ENCODE measurements at regions not wholly inside any gene's neighbourhood (a gene's known extent, or its start where the extent isn't known, plus 50 kb on each side); places are given as distances from the start of the nearest gene placed in this dataset.

DNA sequence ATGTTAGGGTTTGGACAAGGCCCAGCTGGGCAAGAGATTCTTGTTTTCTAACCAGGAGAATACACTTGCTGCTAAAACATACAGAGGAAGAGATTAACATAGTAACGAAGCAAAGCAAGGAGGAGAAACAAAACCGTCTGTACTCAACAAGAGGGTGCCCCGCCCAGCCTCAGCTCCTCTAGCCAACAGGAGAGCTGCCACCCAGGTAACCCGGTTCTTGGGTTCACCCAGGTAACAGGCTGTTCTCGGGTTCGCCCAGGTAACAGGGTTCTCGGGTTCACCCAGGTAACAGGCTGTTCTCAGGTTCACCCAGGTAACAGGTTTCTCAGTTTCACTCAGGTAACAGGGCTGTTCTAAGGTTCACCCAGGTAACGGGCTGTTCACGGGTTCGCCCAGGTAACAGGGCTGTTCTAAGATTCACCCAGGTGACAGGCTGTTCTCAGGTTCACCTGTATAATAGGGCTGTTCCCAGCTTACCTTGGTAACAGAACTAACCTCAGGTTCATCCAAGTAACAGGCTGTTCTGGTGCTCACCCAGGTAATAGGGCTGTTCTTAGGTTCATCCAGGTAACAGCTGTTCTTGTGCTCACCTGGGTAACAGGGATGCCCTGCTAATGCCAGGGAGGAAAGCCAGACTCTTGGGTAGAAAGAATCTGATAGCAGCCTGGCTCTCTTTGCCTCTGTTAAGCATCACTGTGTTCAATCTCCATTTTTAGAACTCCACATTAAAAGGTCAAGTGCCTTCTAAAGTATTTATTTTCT is 271.6 kb downstream of the SYK start:
- peak; percentile 65 for DNase-seq

DNA sequence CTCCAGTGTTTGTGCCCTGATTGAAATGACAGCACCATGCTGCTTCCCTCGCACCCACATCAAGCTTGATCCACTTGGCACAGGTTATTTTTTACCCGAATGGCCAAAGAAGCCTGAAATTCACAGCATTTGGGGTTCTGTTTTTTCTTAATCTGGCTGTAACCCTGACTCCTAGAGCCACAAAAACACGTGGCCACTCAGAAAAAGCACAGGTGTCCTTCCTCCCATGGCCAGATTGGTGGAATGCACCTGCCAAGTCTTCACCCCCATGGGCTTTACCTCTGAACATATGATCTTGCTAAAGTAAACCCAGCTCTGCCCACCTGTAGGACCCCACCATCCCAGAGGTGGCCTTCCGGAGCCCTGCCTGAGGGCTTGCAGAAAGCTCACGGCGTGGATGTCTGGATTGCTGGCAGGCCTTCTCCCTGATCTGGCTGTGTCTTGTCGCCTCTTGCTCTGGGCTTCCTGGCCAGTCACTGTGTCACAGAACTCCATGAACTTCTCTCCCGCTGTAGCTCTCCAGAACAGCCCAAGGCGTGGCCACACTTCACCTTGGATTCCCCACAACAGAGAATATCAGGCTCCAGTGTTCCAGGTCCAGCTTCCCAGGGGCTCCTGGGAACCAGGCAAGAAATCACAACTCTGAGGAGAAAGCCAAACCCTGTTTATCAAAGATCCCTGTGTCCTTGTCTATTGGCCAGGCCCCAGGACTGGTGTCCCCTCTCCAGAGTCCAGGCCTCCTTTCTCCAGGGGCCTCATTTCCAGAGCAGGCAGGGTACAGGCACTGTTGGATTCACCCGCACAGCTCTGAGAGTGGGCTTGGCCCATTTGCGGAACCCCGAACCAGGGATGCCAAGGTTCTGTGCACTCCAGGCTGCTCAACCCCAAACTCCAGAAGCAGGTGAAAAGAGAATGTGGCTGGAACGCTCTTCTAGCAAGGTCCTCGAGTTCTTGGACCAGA is 272.5 kb downstream of the SYK start:
- no peak for DNase-seq

DNA sequence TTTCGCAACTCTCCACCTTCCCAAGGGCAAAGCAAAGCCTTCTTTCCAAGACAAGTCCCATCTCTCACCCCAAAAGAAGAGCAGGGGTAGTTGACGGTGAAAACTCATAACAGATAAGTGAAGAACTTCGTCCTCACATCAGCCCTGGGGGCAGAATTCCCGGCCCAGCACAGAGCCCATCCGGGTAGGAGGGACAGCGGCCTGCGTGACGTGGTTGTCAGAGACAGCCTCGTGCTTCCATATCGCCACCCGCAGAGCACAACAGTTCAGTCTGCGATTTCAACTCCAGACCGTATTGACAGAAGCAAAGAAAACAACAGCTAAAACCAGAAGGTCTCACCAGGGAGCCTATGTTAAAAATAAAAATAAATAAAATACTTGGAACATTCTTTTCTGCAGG is 273.2 kb downstream of the SYK start:
- peak; percentile 10 for DNase-seq

DNA sequence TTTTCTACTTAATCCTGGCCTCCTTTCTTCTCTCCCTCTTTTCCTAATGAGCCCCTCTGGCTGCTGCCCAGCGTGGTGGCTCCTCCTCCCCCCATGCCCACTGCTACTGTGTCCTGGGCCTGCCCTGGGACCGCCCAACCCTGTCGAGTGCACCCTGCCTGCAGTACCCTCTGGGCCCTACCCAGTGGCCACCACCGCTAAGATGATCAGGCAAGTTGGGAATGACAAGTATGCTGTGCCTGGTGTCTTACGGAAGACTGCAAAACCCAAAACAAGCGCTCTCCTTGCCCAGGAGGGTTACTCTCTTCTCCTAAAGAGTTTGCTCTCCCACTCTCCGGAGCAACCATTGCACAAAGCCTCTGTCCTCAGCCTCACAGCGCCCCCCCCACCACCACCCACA is 273.7 kb downstream of the SYK start:
- DNase-seq: no peak

DNA sequence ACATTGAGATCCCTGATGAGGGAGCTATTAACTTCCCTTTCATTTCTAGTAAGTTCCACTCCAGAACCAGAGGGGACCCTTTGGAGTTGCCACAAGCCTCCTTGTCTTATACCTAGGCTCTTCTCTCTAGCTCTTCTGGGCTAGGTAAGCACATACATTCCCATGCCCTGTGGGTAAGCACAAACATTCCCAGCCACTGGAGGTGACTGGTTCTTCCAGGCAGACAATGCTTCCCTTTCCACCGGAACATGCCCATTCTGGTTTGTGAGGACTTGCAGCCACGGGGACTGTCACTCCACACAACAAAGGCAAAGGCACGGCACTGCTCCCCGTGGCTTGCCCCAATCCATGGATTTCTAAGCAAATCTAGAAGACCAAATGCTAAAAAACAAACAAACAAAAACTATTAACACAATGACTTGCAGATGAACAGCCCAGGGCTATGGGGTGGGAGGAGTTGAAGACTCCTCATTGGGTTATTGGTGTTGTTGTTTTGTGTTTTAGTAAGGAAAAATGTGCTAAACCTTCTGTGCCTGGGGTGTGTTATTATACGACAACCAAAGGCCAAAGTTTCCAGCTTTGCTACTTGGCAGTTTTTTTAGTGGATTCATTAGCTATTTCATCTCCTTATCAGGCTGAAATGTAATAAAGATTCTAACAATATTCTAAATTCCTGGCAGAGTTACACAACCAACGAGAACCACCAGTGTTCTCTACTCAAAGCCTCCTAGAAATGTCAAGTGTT is 276.2 kb downstream of the SYK start:
- DNase-seq: no peak

DNA sequence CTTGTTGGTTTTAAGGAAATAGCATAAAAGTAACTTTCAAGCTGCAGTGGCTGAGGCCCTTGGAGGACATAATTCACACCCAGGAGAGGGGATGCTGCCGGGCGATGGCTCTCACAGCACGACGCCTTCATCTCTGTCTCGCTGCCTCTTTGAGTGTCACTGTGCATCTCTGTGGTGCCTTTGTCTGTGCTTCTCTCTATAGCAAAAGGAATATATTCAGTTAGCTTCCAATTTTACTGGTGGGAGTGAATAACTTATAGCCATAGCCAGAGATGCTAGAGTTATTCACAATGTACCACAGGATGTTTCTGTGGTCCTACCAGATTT is 276.7 kb downstream of the SYK start:
- no peak for DNase-seq

DNA sequence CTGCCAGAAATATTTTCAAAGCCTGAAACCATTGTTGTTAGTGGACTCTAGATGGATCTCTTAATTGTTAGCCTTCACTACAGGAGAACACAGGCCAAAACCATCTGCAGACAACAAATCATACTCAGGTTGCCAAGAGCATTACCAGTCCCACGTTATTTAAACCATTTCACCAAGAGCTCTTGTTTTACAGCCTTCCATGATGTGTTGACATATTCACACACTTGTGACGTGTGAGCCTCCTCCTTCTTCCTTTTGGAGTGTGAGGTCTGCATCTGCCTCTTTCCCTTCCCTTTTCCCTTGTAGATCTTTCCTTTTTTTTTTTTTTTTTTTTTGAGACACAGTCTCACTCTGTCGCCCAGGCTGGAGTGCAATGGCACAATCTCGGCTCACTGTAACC is 279.0 kb downstream of the AUH start:
- DNase-seq: no peak

DNA sequence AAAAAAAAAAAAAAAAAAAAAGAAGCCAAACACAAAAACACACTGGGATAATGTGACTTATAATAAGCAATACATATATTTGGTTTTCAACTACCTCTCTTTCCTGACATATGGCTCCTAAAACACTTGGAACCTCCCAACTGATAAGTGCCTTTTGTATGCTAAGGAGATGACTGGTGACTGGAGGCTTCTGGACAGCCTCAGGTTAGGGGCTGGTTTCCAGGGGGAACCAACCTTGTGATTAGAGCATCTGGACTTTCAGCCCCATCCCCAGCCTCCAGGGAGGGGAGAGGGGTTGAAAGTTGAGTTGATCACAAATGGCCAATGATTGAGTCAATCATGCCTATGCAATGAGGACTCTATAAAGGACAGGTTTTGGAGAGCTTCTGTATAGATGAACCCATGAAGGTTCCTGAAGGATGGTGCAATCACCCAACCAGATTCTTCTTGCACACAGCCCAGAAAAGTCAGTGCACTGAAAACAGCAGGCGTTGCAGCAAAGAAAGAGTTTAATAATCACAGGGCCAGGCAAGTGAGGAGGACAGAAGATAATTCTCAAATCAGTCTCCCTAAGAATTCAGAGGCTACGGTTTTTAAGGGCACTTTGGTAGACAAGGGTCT is 276.7 kb downstream of the AUH start:
- no peak for DNase-seq

DNA sequence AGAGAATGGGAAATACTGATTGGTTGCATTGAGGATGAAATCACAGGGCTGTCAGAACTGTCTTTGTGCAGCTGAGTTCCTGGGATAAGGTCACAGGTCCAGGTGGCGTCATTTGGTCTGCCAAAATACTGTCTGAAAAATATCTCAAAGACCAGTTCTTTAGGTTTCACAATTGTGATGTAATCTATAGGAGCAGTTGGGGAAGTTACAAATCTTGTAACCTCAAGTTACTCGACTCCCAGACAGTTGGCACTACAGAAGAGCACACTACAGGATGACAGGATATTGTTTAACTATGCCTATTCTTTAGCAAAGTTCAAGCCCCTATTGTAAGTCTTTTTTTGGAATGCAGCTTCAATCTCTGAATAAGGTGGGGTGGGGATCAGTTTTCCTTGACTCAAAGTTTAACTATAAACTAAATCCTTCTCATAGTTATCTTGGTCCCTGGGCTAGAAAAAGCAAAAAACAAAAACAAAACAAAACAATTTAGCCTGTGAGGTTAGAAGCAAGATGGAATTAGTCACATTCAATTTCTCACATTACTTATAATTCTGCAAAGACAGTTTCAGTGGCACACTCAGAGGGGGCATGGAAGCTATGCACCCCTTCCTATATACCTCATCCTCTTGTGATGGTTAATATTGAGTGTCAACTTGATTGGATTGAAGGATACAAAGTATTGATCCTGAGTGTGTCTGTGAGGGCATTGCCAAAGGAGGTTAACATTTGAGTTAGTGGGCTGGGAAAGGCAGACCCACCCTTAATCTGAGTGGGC is 276.0 kb downstream of the AUH start:
- DNase-seq: no peak

DNA sequence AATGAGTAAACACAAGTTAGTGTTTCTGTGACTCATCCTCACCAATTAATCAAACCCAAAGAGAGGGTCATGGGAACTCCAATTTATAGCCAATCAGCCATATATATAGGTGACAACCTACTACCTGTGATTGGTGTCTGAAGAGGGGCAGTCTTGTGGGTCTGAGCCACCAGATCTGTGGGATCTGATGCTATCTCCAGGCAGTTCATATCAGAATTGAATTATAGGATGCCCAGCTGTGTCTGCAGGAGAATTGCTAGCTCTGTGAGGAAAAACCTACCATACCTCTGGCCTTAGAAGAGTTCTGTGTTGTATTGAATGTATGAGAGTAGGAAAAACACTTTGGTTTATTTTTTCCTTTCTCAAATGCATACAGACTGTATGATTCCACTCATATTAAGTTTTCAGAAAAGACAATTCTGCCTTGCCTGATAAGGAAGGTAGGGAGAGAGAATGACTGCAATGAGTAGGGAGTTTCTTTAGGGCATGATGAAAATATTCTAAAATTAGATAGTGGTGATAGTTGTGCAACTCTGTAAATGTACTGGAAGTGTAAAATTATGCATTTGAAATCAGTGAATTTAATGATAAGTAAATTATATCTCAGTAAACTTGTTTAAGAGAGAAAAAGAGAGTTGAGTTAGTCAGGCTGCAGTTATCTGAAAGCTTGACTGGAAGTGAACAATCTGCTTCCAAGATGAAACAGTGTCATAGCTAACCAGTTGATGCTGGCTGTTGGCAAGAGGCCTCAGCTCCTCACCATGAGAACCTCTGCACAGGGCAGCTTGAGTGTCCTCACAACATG is 274.9 kb downstream of the AUH start:
- no peak for DNase-seq

DNA sequence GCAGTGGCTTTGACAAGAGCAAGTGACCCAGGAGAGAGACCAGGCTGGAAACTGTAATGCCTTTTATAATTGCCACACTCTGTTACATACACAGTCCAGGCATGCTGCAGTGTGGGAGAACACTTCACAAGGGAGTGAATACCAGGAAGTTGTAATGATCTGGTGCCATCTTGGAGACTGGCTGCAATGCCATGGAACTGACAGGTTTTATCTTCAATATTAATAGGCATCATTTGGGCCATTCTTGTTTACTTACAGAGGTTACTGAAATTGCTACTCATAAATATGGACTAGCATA is 274.3 kb downstream of the AUH start:
- no peak for DNase-seq

DNA sequence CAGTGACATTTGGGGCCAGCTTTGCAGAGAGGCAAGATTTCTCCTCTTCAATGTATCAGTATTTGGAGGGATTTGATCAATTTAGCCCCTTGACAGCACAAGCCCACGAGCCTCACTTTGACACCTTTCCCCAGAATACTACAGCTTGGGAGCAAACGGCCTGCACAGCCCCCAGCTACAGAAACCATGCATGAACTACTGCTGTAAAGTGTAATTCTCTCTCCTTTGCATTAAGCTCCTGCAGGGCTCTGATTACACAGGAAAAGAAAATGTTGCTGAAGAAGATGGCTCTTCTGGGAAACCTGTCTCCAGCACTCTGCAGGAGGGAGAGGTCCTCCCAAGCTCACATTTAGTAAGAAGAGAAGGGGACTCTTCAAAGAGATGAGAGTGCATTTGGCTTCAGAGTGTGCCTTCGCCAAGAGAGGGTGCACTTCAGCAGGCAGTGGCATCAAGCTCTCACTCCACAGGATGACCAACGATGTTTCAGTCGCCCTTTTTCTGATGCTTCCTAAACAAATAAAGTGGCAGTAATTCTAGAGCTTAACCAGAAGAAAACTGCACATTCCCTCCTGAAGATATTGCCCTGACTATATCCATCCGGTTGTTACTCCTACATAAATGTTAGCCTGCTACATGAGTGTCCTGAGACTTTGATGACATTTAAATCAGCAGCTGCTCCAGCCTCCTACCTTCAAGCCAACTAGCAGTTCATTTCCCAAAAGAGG is 272.2 kb downstream of the AUH start:
- peak; percentile 6 for DNase-seq

DNA sequence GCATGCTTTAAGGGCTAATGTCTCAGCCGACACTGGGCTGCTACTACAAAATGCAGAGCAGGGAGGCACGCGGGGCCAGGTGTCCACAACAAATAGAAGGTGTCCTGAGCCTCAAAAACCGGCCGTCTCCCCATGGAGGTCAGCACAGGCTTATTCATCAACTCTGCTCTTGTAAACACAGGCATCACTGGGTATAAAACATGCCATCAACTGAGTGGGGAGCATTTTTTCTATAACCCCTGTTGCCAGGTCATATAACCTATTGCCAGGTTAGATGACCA is 271.6 kb downstream of the AUH start:
- DNase-seq: no peak

DNA sequence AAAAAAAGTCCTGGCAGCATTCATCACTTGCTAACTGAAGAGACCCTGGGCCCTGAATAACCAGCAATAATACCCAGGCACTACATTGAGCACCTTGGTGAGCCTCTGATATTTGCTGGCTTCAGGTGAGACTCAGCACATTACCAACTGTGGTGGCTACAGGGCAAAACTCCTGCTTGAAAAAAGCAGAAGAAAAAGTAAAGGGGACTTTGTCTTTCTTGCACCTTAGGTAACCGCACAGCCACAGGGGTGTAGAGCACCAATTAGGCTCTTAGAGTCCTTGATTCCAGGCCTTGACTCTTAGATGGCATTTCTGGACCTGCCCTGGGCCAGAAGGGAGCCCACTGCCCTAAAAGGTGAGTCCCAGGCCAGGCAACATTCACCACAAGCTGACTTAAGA is 269.5 kb downstream of the AUH start:
- DNase-seq: no peak

DNA sequence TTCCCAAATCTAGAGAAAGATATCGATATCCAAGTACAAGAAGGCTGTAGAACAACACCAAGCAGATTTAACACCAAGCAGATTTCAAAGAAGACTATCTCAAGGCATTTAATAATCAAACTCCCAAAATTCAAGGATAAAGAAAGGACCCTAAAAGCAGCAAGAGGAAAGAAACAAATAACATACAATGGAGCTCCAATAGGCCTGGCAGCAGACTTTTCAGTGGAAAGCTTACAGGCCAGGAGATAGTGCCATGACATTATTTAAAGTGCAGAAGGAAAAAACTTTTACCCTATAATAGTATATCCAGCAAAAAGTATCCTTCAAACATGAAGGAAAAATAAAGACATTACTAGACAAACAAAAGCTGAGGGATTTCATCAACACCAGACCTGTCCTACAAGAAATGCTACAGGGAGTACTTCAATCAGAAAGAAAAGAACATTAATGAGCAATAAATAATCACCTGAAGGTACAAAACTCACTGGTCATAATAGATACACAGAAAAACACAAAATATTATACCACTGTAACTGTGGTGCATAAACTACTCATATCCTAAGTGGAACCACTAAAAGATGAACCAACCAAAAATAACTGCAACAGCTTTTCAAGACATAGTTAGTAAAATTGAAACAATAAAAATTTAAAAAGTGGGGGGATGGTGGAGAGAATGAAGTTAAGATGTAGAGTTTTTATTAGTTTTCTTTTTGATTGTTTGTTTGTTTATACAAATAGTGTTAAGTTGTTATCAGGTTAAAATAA is 267.2 kb downstream of the AUH start:
- no peak for DNase-seq

DNA sequence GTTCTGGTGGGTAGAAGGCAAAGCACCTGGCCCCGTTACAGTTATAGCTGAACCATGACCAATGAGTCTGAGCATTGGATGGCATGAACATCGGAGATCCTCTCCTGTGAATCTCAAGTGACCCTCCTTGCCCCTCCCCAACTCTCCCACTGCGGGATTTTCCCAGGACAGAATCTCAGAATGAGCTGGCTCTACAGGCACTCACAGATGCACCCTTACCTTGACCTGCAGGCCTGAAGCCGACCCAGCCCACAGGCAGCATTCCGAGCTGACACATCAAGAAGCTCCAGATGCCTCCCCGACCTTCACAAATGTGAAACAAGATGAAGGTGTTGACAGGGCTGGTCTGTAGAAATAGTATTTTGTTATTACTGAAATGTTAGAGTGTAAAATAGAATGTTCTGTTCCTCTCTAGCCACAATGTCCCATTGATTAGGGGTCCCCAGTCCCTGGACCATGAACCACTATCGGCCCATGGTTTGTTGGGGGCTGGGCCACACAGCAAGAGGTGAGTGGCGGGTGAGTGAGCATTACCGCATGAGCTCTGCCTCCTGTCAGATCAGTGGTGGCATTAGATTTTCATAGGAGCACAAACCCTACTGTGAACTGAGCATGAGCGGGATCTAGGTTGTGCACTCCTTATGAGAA is 263.4 kb downstream of the AUH start:
- DNase-seq: no peak

DNA sequence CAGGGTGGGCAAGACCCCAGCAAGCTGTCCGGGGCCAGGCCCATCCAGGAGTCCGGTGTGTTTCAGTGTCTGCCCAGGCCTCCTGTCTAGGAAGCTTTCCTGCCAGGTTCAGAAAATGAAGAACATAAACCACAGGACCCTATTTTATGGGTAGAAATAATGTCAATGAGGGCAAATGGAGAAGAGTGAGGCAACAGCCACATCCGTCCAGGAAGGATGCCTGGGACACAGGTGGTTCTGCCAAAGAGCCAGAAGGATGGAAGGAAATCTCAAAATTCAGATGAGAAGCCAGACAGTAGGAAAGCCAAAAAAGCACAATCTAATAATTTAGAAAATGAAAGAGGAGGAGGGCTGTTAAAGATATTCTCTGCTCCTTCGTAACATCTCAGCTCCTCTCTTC is 262.3 kb downstream of the AUH start:
- no peak for DNase-seq

DNA sequence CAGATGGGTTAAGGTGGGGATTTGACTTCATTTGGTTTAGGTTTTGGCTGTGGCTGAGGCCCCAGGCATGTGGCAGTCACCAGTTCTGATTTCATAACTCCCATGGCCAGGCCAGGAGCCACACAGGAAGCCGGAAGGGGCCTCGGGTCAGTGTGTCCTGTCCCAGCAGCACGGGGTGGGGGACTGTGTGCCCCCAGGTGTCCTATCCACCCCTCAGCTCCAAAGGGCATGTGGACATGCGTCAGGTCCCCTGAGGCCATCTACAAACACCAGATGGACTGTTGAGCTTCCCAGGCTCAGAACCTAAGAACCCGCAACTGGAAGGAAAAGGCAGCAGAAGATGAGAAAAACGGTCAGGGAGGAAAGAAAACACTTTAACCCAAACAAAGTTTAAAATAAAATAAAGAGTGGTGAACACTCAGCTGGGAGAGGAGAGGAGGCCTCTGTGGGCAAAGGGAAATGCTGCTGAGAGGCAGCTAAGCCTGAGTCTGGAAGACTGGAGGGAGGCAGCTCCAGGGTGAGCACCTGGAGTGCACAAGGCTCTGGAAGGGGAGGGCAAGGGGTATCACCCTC is 260.8 kb downstream of the AUH start:
- no peak for DNase-seq

DNA sequence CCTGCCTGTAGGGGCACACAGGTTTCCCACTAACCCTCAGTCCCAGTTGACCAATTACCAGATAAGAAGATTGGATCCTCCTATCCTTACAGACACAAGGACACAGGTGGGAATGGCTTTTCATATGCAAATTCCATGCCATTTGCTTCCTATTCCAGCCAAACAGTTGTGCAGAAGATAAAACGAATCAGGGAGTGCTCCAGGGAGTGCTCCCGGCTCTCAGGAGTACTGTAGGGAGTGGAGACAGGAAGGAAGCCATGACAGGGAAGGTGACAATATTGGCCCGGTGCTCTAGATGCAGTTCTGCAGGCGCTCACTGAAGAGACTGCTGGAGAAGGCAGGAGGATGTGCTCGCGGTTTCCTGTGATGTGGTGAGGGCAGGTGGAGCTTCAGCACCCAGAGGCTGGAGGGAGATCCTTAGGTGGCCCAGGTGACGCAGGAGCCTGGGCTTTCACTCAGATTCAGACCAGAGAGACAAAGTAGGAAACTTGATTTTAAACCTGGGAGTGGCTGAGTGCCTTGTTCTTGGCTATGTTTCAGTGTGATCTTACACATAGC is 260.0 kb downstream of the AUH start:
- DNase-seq: no peak

Data from NCI-H345 (cell line).